Neutrophil (primary cell): ENCODE measurements at regions not wholly inside any gene's neighbourhood (a gene's known extent, or its start where the extent isn't known, plus 50 kb on each side); places are given as distances from the start of the nearest gene placed in this dataset.

Experiments
- H3K27ac ChIP-seq: fragments of 200-600 bp; sonication (generic); 2 replicates; pipeline ENCODE4 v1.5.1; 2016; ENCODE audit warnings: mild to moderate bottlenecking, moderate library complexity
- H3K27me3 ChIP-seq: fragments of 200-600 bp; sonication (generic); 2 replicates; pipeline ENCODE4 v1.6.0; 2016; ENCODE audit warnings: mild to moderate bottlenecking
- H3K36me3 ChIP-seq: fragments of 200-600 bp; sonication (generic); 2 replicates; pipeline ENCODE4 v1.5.1; 2017
- H3K4me1 ChIP-seq, 2 experiments: fragments of 200-600 bp in 1 of 2; sonication (generic) in 1 of 2; 1 replicate in 1 of 2; 2 replicates in 1 of 2; pipeline versions ENCODE4 v1.5.1 to v1.6.1; 2013 to 2016; ENCODE audit warnings: low read depth in 1 of 2, low read length in 1 of 2, mild to moderate bottlenecking in 1 of 2, moderate library complexity in 1 of 2; ENCODE audit not compliant: control insufficient read depth in 1 of 2, insufficient read depth in 1 of 2
- H3K4me3 ChIP-seq, 2 experiments: fragments of 200-600 bp in 1 of 2; sonication (generic) in 1 of 2; 1 replicate in 1 of 2; 2 replicates in 1 of 2; pipeline ENCODE4 v1.5.1; 2013 to 2016; ENCODE audit warnings: low read depth in 1 of 2, low read length in 1 of 2, mild to moderate bottlenecking in 1 of 2, moderate library complexity in 1 of 2
- H3K9me3 ChIP-seq: fragments of 200-600 bp; sonication (generic); 2 replicates; pipeline ENCODE4 v1.5.1; 2016
- CTCF ChIP-seq: fragments of 200-600 bp; sonication (generic); IDR thresholded peaks from 2 replicates; pipeline ENCODE4 v1.5.1; 2016; ENCODE audit warnings: antibody characterized with exemption

- Histone ChIP-seq H3K27ac (no peak overlapping the region), H3K36me3 (no peaks in the 10 kb centered on the region), H3K9me3 (no peaks in the 10 kb centered on the region), H3K4me1 (no peaks in the 10 kb centered on the region), H3K27me3 (no peaks in the 10 kb centered on the region), H3K4me3 (no peak overlapping the region)
- TF ChIP-seq CTCF, result no peak
Measured at GRCh38 chr5:3181671-3182070, 414.0 kb upstream of the IRX1 start.

GRCh38 chr5:3180636-3181035, 415.0 kb upstream of the IRX1 start:
- TF ChIP-seq CTCF, result no peak
- no peak overlapping the region for H3K4me3 ChIP-seq
- no peaks in the 10 kb centered on the region for H3K4me1 ChIP-seq
- H3K9me3 ChIP-seq, result no peaks in the 10 kb centered on the region
- H3K27me3 ChIP-seq, result no peaks in the 10 kb centered on the region
- no peaks in the 10 kb centered on the region for H3K36me3 ChIP-seq
- no peak overlapping the region for H3K27ac ChIP-seq

- TF ChIP-seq CTCF, result no peak
- no peaks in the 10 kb centered on the region for H3K27me3 ChIP-seq
- no peak overlapping the region for H3K4me3 ChIP-seq
- no peak overlapping the region for H3K27ac ChIP-seq
- no peaks in the 10 kb centered on the region for H3K36me3 ChIP-seq
- no peaks in the 10 kb centered on the region for H3K4me1 ChIP-seq
- no peaks in the 10 kb centered on the region for H3K9me3 ChIP-seq
Measured at GRCh38 chr5:3179220-3179619, 416.4 kb upstream of the IRX1 start.

GRCh38 chr5:3177338-3177737, 418.3 kb upstream of the IRX1 start:
- Histone ChIP-seq H3K4me3 (no peak overlapping the region), H3K27me3 (no peaks in the 10 kb centered on the region)
- TF ChIP-seq CTCF, result no peak

GRCh38 chr5:3175416-3175815, 420.2 kb upstream of the IRX1 start:
- Histone ChIP-seq H3K36me3 (no peaks in the 10 kb centered on the region), H3K4me1 (no peaks in the 10 kb centered on the region), H3K27me3 (no peaks in the 10 kb centered on the region), H3K9me3 (no peaks in the 10 kb centered on the region), H3K4me3 (no peak overlapping the region), H3K27ac (no peak overlapping the region)
- no peak for TF ChIP-seq CTCF

More at GRCh38 chr5:3177338-3177737, 418.3 kb upstream of the IRX1 start:
- H3K27ac ChIP-seq, result no peak overlapping the region
- H3K9me3 ChIP-seq, result no peaks in the 10 kb centered on the region
- H3K36me3 ChIP-seq, result no peaks in the 10 kb centered on the region
- H3K4me1 ChIP-seq, result no peaks in the 10 kb centered on the region

DNA sequence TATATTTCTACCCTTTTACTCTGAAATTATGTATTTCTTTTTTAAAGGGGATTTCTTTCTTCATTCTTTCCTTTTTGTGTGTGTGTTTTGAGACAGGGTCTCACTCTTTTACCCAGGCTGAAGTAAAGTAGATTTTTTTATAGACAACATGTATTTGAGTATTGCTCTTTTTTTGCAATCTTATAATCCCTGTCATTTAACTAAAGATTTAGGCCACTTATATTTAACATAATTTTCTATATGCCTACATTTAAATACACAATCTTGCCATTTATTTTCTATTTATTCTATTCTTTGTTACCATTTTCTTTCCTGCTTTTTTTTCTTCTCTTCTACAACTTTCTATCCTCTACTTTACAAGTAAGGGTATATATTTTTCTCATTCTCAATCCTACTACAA, 416.0 kb upstream of the IRX2 start:
- H3K9me3 ChIP-seq, result no peaks in the 10 kb centered on the region
- no peaks in the 10 kb centered on the region for H3K36me3 ChIP-seq
- no peak overlapping the region for H3K4me3 ChIP-seq
- H3K27ac ChIP-seq, result no peak overlapping the region
- H3K27me3 ChIP-seq, result no peaks in the 10 kb centered on the region
- no peaks in the 10 kb centered on the region for H3K4me1 ChIP-seq
- TF ChIP-seq CTCF, result no peak
